HEK293 (cell line): ENCODE measurements at regions not wholly inside any gene's neighbourhood (a gene's known extent, or its start where the extent isn't known, plus 50 kb on each side); places are given as distances from the start of the nearest gene placed in this dataset.

ENCODE experiments used
- CTCF ChIP-seq: fragments of 450-650 bp; formaldehyde crosslinking; IDR thresholded peaks from 2 replicates; pipeline ENCODE4 v1.5.1; 2016; ENCODE audit warnings: missing biosample characterization, missing genetic modification characterization
- PBX3 ChIP-seq: sonication (generic); formaldehyde crosslinking; IDR thresholded peaks from 2 replicates; pipeline ENCODE4 v1.8.1; 2022; ENCODE audit warnings: mild to moderate bottlenecking, moderate library complexity, missing genetic modification reagents
- PRDM10 ChIP-seq: fragments of 450-650 bp; formaldehyde crosslinking; IDR thresholded peaks from 2 replicates; pipeline ENCODE4 v1.5.1; 2016; ENCODE audit warnings: missing biosample characterization, missing genetic modification characterization
- TRIM28 ChIP-seq: IDR thresholded peaks from 2 replicates; pipeline ENCODE4 v1.6.1; 2011; ENCODE audit warnings: low read length, control low read depth, borderline replicate concordance
- ZBTB21 ChIP-seq: fragments of 450-650 bp; formaldehyde crosslinking; IDR thresholded peaks from 2 replicates; pipeline ENCODE4 v1.5.1; 2017; ENCODE audit warnings: missing biosample characterization, missing genetic modification characterization
- ZBTB44 ChIP-seq: fragments of 450-650 bp; IDR thresholded peaks from 2 replicates; pipeline ENCODE4 v1.5.1; 2018; ENCODE audit warnings: missing biosample characterization, mild to moderate bottlenecking, missing genetic modification characterization
- ZFP3 ChIP-seq: fragments of 450-650 bp; formaldehyde crosslinking; IDR thresholded peaks from 2 replicates; pipeline ENCODE4 v1.5.1; 2016; ENCODE audit warnings: low read depth, missing biosample characterization, missing genetic modification characterization
- ZNF366 ChIP-seq: fragments of 450-650 bp; formaldehyde crosslinking; conservative IDR thresholded peaks from 2 replicates; pipeline ENCODE4 v1.5.1; 2016; ENCODE audit warnings: missing biosample characterization, missing genetic modification characterization
- ZNF624 ChIP-seq: fragments of 450-650 bp; formaldehyde crosslinking; IDR thresholded peaks from 2 replicates; pipeline ENCODE4 v1.5.1; 2017; ENCODE audit warnings: missing biosample characterization, missing genetic modification characterization
- ZNF645 ChIP-seq: fragments of 450-650 bp; formaldehyde crosslinking; IDR thresholded peaks from 2 replicates; pipeline ENCODE4; 2016; ENCODE audit warnings: missing biosample characterization, missing genetic modification characterization
- ZSCAN18 ChIP-seq: fragments of 450-650 bp; formaldehyde crosslinking; IDR thresholded peaks from 2 replicates; pipeline ENCODE4 v1.5.1; 2016; ENCODE audit warnings: missing biosample characterization, missing genetic modification characterization

GRCh38 chr6:14055541-14055940, 62.0 kb upstream of the CD83 start:
- TF ChIP-seq ZBTB44 (tag by site-specific recombination) (no peak), ZBTB21 (tag by site-specific recombination) (no peak), ZNF624 (tag by site-specific recombination) (no peak), ZFP3 (tag by site-specific recombination) (no peak), CTCF (no peak), ZSCAN18 (tag by site-specific recombination) (no peak), TRIM28 (no peak), ZNF645 (no peak), ZNF366 (tag by site-specific recombination) (no peak), PRDM10 (tag by site-specific recombination) (no peak), PBX3 (CRISPR knock-in tag) (no peak)
